Esophagus mucosa (tissue), 1 donor: ENCODE measurements at regions not wholly inside any gene's neighbourhood (a gene's known extent, or its start where the extent isn't known, plus 50 kb on each side); places are given as distances from the start of the nearest gene placed in this dataset.
"Not testable (repeated sequence)": the region's sequence is repeated elsewhere in the genome, so short reads cannot be mapped to it uniquely, and the experiment has no call there.

ENCODE experiments used
- ATAC-seq: fragments of 200-7000 bp; cut with Tn5 transposase; one replicate; pipeline ENCODE4 v1.9.1; 2020
- donor health status: DM: yes; HTN: yes; CAD: no.

GRCh38 chr3:101950510-101950909 is 101.2 kb downstream of the NFKBIZ start:
- peak; percentile 73 for ATAC-seq

- peak; percentile 87 for ATAC-seq
These were observed 101.8 kb downstream of the NFKBIZ start for GRCh38 chr3:101950985-101951733.

GRCh38 chr3:101954361-101954760 is 105.0 kb downstream of the NFKBIZ start:
- ATAC-seq: no peak

- ATAC-seq: no peak
These were observed 105.6 kb downstream of the NFKBIZ start for GRCh38 chr3:101954936-101955335.

GRCh38 chr3:101962055-101962454 is 112.7 kb downstream of the NFKBIZ start:
- no peak for ATAC-seq

- peak; percentile 78 for ATAC-seq
These were observed 114.6 kb downstream of the NFKBIZ start for GRCh38 chr3:101963902-101964362.

GRCh38 chr3:101964861-101965260 is 115.5 kb downstream of the NFKBIZ start:
- peak; percentile 90 for ATAC-seq

- ATAC-seq: no peak
These were observed 116.9 kb downstream of the NFKBIZ start for GRCh38 chr3:101966226-101966625.

- ATAC-seq: no peak
These were observed 120.9 kb downstream of the NFKBIZ start for GRCh38 chr3:101970212-101970611.

GRCh38 chr3:101970905-101971304 is 121.6 kb downstream of the NFKBIZ start:
- ATAC-seq: no peak

- no peak for ATAC-seq
These were observed 123.3 kb downstream of the NFKBIZ start for GRCh38 chr3:101972430-101973162.

GRCh38 chr3:101973163-101973505 is 123.8 kb downstream of the NFKBIZ start:
- no peak for ATAC-seq

GRCh38 chr3:101975415-101975814 is 126.1 kb downstream of the NFKBIZ start:
- not testable (repeated sequence) for ATAC-seq

- no peak for ATAC-seq
These were observed 127.2 kb downstream of the NFKBIZ start for GRCh38 chr3:101976473-101976872.

- ATAC-seq: no peak
These were observed 129.0 kb downstream of the NFKBIZ start for GRCh38 chr3:101978348-101978747.

- no peak for ATAC-seq
These were observed 129.7 kb downstream of the NFKBIZ start for GRCh38 chr3:101979033-101979432.

- no peak for ATAC-seq
These were observed 135.0 kb downstream of the NFKBIZ start for GRCh38 chr3:101984356-101984755.

- ATAC-seq: no peak
These were observed 139.3 kb downstream of the NFKBIZ start for GRCh38 chr3:101988596-101988995.

GRCh38 chr3:101989578-101990200 is 140.4 kb downstream of the NFKBIZ start:
- ATAC-seq: no peak

GRCh38 chr3:101992863-101993262 is 143.5 kb downstream of the NFKBIZ start:
- ATAC-seq: peak; percentile 38

GRCh38 chr3:101994386-101994785 is 145.1 kb downstream of the NFKBIZ start:
- peak; percentile 94 for ATAC-seq

- no peak for ATAC-seq
These were observed 146.2 kb downstream of the NFKBIZ start for GRCh38 chr3:101995371-101996046.

GRCh38 chr3:101996832-101997231 is 147.5 kb downstream of the NFKBIZ start:
- ATAC-seq: no peak
